Colonic mucosa (tissue), 4 donors: ENCODE measurements at regions not wholly inside any gene's neighbourhood (a gene's known extent, or its start where the extent isn't known, plus 50 kb on each side); places are given as distances from the start of the nearest gene placed in this dataset.

Experiments
- DNase-seq: peaks from one replicate; pipeline ENCODE4 v3.0.0-alpha.2; 2020
- H3K27ac ChIP-seq: fragments of 200-600 bp; one replicate; pipeline ENCODE4 v1.8.0; 2021
- H3K27me3 ChIP-seq: fragments of 200-600 bp; one replicate; pipeline ENCODE4 v1.8.0; 2021
- H3K36me3 ChIP-seq: fragments of 200-600 bp; one replicate; pipeline ENCODE4 v1.8.0; 2021
- H3K4me1 ChIP-seq: fragments of 200-600 bp; one replicate; pipeline ENCODE4 v1.8.0; 2021; ENCODE audit warnings: mild to moderate bottlenecking
- H3K4me3 ChIP-seq: fragments of 200-600 bp; one replicate; pipeline ENCODE4 v1.8.0; 2021
- H3K9ac ChIP-seq, 2 donors: one replicate each; pipeline ENCODE4 v1.7.0; 2013; ENCODE audit warnings: control low read depth in 2 of 2, low read depth in 2 of 2, low read length in 2 of 2
- H3K9me3 ChIP-seq: fragments of 200-600 bp; one replicate; pipeline ENCODE4 v1.8.0; 2021
- CTCF ChIP-seq: fragments of 200-600 bp; IDR thresholded peaks from one replicate; pipeline ENCODE4 v1.8.0; 2022; ENCODE audit warnings: antibody characterized with exemption, mild to moderate bottlenecking
- intact Hi-C: fragments of 100-400 bp; cut with DNase I; formaldehyde crosslinking; loops from one replicate; pipeline ENCODE4 v1.14.1; 2022
- donor health status: healthy.
- donor health status: DM: no; HTN: no; CAD: no.
- donor health status: DM: no; HTN: no; CAD: no.

GRCh38 chr1:4336507-4336906, 317.9 kb upstream of the AJAP1 start:
- H3K9ac ChIP-seq = no peak overlapping the region
- no peak for TF ChIP-seq CTCF
- no peaks in the 10 kb centered on the region for H3K36me3 ChIP-seq
- no peak for DNase-seq
- no peak overlapping the region for H3K27ac ChIP-seq
- no peaks in the 10 kb centered on the region for H3K9me3 ChIP-seq
- no peaks in the 10 kb centered on the region for H3K4me1 ChIP-seq
- no peak overlapping the region for H3K4me3 ChIP-seq
- intact Hi-C loops = no loop called here
- no peaks in the 10 kb centered on the region for H3K27me3 ChIP-seq

DNA sequence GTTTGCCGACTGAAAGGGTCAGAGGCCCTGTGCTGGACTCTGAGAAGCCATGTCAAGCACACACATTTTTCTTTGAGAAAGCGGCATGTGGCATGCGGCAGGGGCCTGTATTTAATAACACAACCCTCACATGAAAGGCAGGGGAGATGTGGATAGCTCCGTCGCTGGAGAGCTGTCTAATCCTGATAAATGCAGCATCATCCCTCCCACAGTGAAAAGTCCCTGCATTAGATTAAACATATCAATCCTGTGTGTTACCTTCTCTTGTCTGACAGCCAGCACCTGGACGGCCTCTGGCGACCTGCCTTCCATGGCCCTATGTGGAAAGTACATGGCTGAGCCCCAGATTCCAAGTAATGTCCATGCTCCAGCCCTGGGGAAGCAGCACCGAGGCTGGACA, 313.0 kb upstream of the AJAP1 start:
- H3K9me3 ChIP-seq = no peaks in the 10 kb centered on the region
- no peaks in the 10 kb centered on the region for H3K27me3 ChIP-seq
- H3K9ac ChIP-seq = no peak overlapping the region
- TF ChIP-seq CTCF = no peak
- H3K4me1 ChIP-seq = no peaks in the 10 kb centered on the region
- DNase-seq = no peak
- no peak overlapping the region for H3K27ac ChIP-seq
- intact Hi-C loops = no loop called here
- no peaks in the 10 kb centered on the region for H3K36me3 ChIP-seq
- H3K4me3 ChIP-seq = no peak overlapping the region

DNA sequence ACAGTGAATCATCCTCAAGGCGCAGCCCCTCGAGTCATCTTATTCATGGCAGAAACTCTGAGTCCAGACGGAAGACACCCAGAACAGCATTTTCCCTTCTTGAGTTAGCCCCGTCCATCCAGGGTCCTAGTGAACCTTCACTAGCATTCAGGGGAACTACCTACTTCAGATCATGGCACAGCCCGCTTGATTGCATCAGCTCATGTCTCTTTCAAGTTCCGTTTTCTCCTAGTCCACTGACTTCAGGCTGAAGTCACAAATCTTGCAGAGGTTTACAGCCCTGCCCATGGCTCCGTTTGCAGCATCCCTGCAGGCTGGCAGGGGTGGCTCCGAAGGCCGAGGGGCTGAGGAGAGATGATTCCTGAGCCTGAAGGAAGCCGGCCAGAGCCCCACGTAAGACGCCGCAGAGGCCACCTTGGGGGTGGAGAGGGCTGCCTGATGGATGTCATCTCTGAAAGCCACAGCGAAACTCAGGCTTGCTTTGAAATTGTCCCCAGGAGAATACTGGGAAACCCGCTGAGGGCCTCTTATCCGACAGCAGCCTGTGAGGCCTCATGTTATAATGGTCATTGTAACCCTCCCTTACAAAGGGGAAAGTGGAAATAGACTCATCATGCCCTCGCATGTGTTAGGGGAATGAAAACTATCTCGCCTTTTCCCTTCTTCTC, 310.2 kb upstream of the AJAP1 start:
- DNase-seq = no peak
- no peak for TF ChIP-seq CTCF
- Histone ChIP-seq H3K36me3 (no peaks in the 10 kb centered on the region), H3K27ac (no peak overlapping the region), H3K9me3 (no peaks in the 10 kb centered on the region), H3K4me3 (no peak overlapping the region), H3K4me1 (no peaks in the 10 kb centered on the region), H3K9ac (no peak overlapping the region), H3K27me3 (no peaks in the 10 kb centered on the region)
- intact Hi-C loops = no loop called here

GRCh38 chr1:4345094-4345493, 309.3 kb upstream of the AJAP1 start:
- H3K4me1 ChIP-seq = no peaks in the 10 kb centered on the region
- no peaks in the 10 kb centered on the region for H3K27me3 ChIP-seq
- H3K27ac ChIP-seq = no peak overlapping the region
- no peak for TF ChIP-seq CTCF
- DNase-seq = no peak
- H3K9me3 ChIP-seq = no peaks in the 10 kb centered on the region
- H3K36me3 ChIP-seq = no peaks in the 10 kb centered on the region
- no peak overlapping the region for H3K4me3 ChIP-seq
- no peak overlapping the region for H3K9ac ChIP-seq
- intact Hi-C loops = no loop called here

- Histone ChIP-seq H3K36me3 (no peaks in the 10 kb centered on the region), H3K4me3 (no peak overlapping the region), H3K27ac (no peak overlapping the region), H3K4me1 (no peaks in the 10 kb centered on the region), H3K9me3 (no peaks in the 10 kb centered on the region), H3K9ac (no peak overlapping the region), H3K27me3 (no peaks in the 10 kb centered on the region)
- DNase-seq = no peak
- intact Hi-C loops = no loop called here
- TF ChIP-seq CTCF = no peak
These were observed 308.3 kb upstream of the AJAP1 start for GRCh38 chr1:4346131-4346530.
